Suppressor macrophage treated with lipopolysaccharide for 4 hours (primary cell): ENCODE measurements at regions not wholly inside any gene's neighbourhood (a gene's known extent, or its start where the extent isn't known, plus 50 kb on each side); places are given as distances from the start of the nearest gene placed in this dataset.

Experiments
- DNase-seq: peaks from one replicate; pipeline ENCODE4 v3.0.0-alpha.2; 2020

- DNase-seq, result peak; percentile 85
Measured at GRCh38 chr12:93183940-93184671, 193.6 kb upstream of the NUDT4 start.

- no peak for DNase-seq
Measured at GRCh38 chr12:93184672-93185368, 192.9 kb upstream of the NUDT4 start.

GRCh38 chr12:93185369-93185741 lies 192.4 kb upstream of the NUDT4 start:
- no peak for DNase-seq

GRCh38 chr12:93186131-93186530 lies 191.6 kb upstream of the NUDT4 start:
- peak; percentile 84 for DNase-seq

- no peak for DNase-seq
Measured at GRCh38 chr12:93186621-93187020, 191.1 kb upstream of the NUDT4 start.

- DNase-seq, result no peak
Measured at GRCh38 chr12:93191423-93191822, 186.3 kb upstream of the NUDT4 start.

- no peak for DNase-seq
Measured at GRCh38 chr12:93191956-93192355, 185.8 kb upstream of the NUDT4 start.

GRCh38 chr12:93192878-93193277 lies 184.8 kb upstream of the NUDT4 start:
- no peak for DNase-seq

GRCh38 chr12:93195511-93195910 lies 182.2 kb upstream of the NUDT4 start:
- no peak for DNase-seq

- no peak for DNase-seq
Measured at GRCh38 chr12:93197067-93197593, 180.6 kb upstream of the NUDT4 start.

- DNase-seq, result no peak
Measured at GRCh38 chr12:93198086-93198485, 179.6 kb upstream of the NUDT4 start.

- no peak for DNase-seq
Measured at GRCh38 chr12:93199831-93200236, 177.9 kb upstream of the NUDT4 start.

- DNase-seq, result no peak
Measured at GRCh38 chr12:93200291-93200917, 177.3 kb upstream of the NUDT4 start.

GRCh38 chr12:93201990-93202389 lies 175.7 kb upstream of the NUDT4 start:
- DNase-seq, result no peak

GRCh38 chr12:93202688-93203087 lies 175.0 kb upstream of the NUDT4 start:
- no peak for DNase-seq

GRCh38 chr12:93203361-93203760 lies 174.4 kb upstream of the NUDT4 start:
- no peak for DNase-seq

GRCh38 chr12:93204896-93205295 lies 172.8 kb upstream of the NUDT4 start:
- no peak for DNase-seq

- no peak for DNase-seq
Measured at GRCh38 chr12:93205361-93205760, 172.4 kb upstream of the NUDT4 start.

GRCh38 chr12:93208011-93208410 lies 169.7 kb upstream of the NUDT4 start:
- no peak for DNase-seq

- no peak for DNase-seq
Measured at GRCh38 chr12:93214523-93215289, 163.0 kb upstream of the NUDT4 start.

- DNase-seq, result no peak
Measured at GRCh38 chr12:93215290-93215678, 162.4 kb upstream of the NUDT4 start.

GRCh38 chr12:93219947-93220346 lies 157.8 kb upstream of the NUDT4 start:
- DNase-seq, result no peak

- no peak for DNase-seq
Measured at GRCh38 chr12:93221841-93222240, 155.9 kb upstream of the NUDT4 start.
